ENCODE measurements at regions not wholly inside any gene's neighbourhood (a gene's known extent, or its start where the extent isn't known, plus 50 kb on each side); places are given as distances from the start of the nearest gene placed in this dataset.

GRCh38 chr4:89434364-89434988 is 126.9 kb upstream of the GPRIN3 start:
- TF ChIP-seq CTCF (IDR thresholded peaks at IDR 0.05) = peak; percentile 48 to 82 (median 65)
- no peak for TF ChIP-seq POLR2A (IDR thresholded peaks at IDR 0.05)
- no peak for DNase-seq
- WGBS, 2 donors = 52 to 62% methylated on average over 3 of the region's 3 CpGs
- Histone ChIP-seq H3K9me3 (no peaks in the 10 kb centered on the region), H3K27ac (no peak overlapping the region), H3K27me3 (no peaks in the 10 kb centered on the region), H3K4me3 (replicated peaks in 1 of 3) (no peak overlapping the region), H3K36me3 (no peaks in the 10 kb centered on the region), H3K4me1 (no peaks in the 10 kb centered on the region)
- intact Hi-C loops (cut with DNase I) = loop anchor here (5.0 to 10.0 kb wide), 2 partner anchors 180 to 207 kb away; no protein-coding TSS in a partner anchor

- intact Hi-C loops (cut with DNase I) = no loop called here
- Histone ChIP-seq H3K4me1 (no peaks in the 10 kb centered on the region), H3K4me3 (replicated peaks in 1 of 3) (no peak overlapping the region), H3K36me3 (no peaks in the 10 kb centered on the region), H3K27me3 (no peaks in the 10 kb centered on the region), H3K9me3 (no peaks in the 10 kb centered on the region), H3K27ac (no peak overlapping the region)
- WGBS, 2 donors = 79 to 82% methylated on average over 2 of the region's 2 CpGs
- TF ChIP-seq POLR2A (IDR thresholded peaks at IDR 0.05) (no peak), CTCF (IDR thresholded peaks at IDR 0.05) (no peak)
- DNase-seq = no peak
Measured at GRCh38 chr4:89427782-89428181, 120.2 kb upstream of the GPRIN3 start.

- Histone ChIP-seq H3K27ac (no peak overlapping the region), H3K9me3 (no peaks in the 10 kb centered on the region), H3K4me3 (replicated peaks in 1 of 3) (no peak overlapping the region), H3K27me3 (no peaks in the 10 kb centered on the region), H3K4me1 (no peaks in the 10 kb centered on the region), H3K36me3 (no peaks in the 10 kb centered on the region)
- 88 to 93% methylated on average over 1 of the region's 1 CpG for WGBS, 2 donors
- intact Hi-C loops (cut with DNase I) = no loop called here
- TF ChIP-seq POLR2A (IDR thresholded peaks at IDR 0.05) (no peak), CTCF (IDR thresholded peaks at IDR 0.05) (no peak)
- no peak for DNase-seq
Measured at GRCh38 chr4:89425023-89425422, 117.4 kb upstream of the GPRIN3 start.

- H3K9me3 ChIP-seq = no peaks in the 10 kb centered on the region
- no peak overlapping the region for H3K4me3 ChIP-seq (replicated peaks in 1 of 3)
- no peak overlapping the region for H3K27ac ChIP-seq
- no peaks in the 10 kb centered on the region for H3K4me1 ChIP-seq
- TF ChIP-seq CTCF (IDR thresholded peaks at IDR 0.05) (no peak), POLR2A (IDR thresholded peaks at IDR 0.05) (no peak)
- intact Hi-C loops (cut with DNase I) = no loop called here
- H3K36me3 ChIP-seq = no peaks in the 10 kb centered on the region
- H3K27me3 ChIP-seq = no peaks in the 10 kb centered on the region
- DNase-seq = no peak
- WGBS, 2 donors = 92 to 97% methylated on average over 3 of the region's 3 CpGs
Measured at GRCh38 chr4:89422441-89422990, 114.9 kb upstream of the GPRIN3 start.

DNA sequence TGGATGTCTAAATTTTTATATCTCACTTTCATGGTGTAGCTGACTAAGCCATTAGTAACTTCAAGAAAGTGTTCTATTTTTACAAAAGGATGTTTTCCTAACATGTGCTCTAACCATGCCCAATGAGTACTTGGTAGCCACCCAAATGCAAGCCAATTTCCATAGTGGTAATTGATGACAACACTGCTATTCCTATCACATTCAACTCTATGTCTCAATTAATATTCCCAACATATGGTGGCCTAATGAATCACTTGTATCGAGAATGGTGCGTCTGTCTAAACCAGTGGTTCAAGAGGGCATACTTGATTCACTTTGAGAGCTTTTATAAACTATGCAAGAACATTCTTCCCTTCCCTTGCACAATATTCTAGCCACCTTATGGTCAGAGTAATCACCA is 112.9 kb upstream of the GPRIN3 start:
- WGBS, 2 donors = 40 to 54% methylated on average over 2 of the region's 2 CpGs
- H3K27ac ChIP-seq = no peak overlapping the region
- H3K4me3 ChIP-seq (replicated peaks in 1 of 3) = no peak overlapping the region
- TF ChIP-seq POLR2A (IDR thresholded peaks at IDR 0.05) = no peak
- TF ChIP-seq CTCF (IDR thresholded peaks at IDR 0.05) = no peak
- H3K9me3 ChIP-seq = no peaks in the 10 kb centered on the region
- DNase-seq = no peak
- no peaks in the 10 kb centered on the region for H3K27me3 ChIP-seq
- H3K36me3 ChIP-seq = no peaks in the 10 kb centered on the region
- intact Hi-C loops (cut with DNase I) = no loop called here
- no peaks in the 10 kb centered on the region for H3K4me1 ChIP-seq

Data from thyroid gland (tissue), 4 donors.